Cardiac muscle cell (in vitro differentiated cells and primary cell): ENCODE measurements at regions not wholly inside any gene's neighbourhood (a gene's known extent, or its start where the extent isn't known, plus 50 kb on each side); places are given as distances from the start of the nearest gene placed in this dataset.
A peak's percentile ranks its signal among the peaks of the same experiment; 100 is the strongest.

Experiments used
- DNase-seq, 2 donors: peaks; one replicate each; pipeline versions ENCODE4 v3.0.0 to v3.0.0-alpha.2; 2010 to 2017; ENCODE audit warnings: low read depth in 1 of 2, low spot score in 1 of 2
- H3K27ac ChIP-seq: fragments of 200-600 bp; sonication (generic); 2 replicates; pipeline ENCODE4 v1.5.1; 2016
- H3K27me3 ChIP-seq: fragments of 200-600 bp; sonication (generic); 2 replicates; pipeline ENCODE4 v1.6.0; 2016; ENCODE audit warnings: control low read depth
- H3K36me3 ChIP-seq: fragments of 200-600 bp; sonication (generic); 2 replicates; pipeline ENCODE4 v1.5.1; 2016; ENCODE audit warnings: control low read depth
- H3K4me1 ChIP-seq: fragments of 200-600 bp; sonication (generic); 2 replicates; pipeline ENCODE4 v1.8.1; 2017; ENCODE audit warnings: low read depth, mild to moderate bottlenecking, mixed run types
- H3K4me3 ChIP-seq: fragments of 200-600 bp; sonication (generic); 2 replicates; pipeline ENCODE4 v1.5.1; 2016; ENCODE audit warnings: mild to moderate bottlenecking
- H3K9me3 ChIP-seq: fragments of 200-600 bp; sonication (generic); 2 replicates; pipeline ENCODE4 v1.5.1; 2017; ENCODE audit warnings: low read depth, mild to moderate bottlenecking, control low read depth
- CTCF ChIP-seq: IDR thresholded peaks from 2 replicates; pipeline ENCODE4 v1.5.1; 2012; ENCODE audit warnings: low read depth, mild to moderate bottlenecking, low read length

- DNase-seq, result no peak
- Histone ChIP-seq H3K27me3 (no peaks in the 10 kb centered on the region), H3K4me1 (no peaks in the 10 kb centered on the region), H3K4me3 (no peak overlapping the region), H3K9me3 (no peaks in the 10 kb centered on the region), H3K27ac (no peak overlapping the region), H3K36me3 (no peaks in the 10 kb centered on the region)
- TF ChIP-seq CTCF, result no peak
These were observed 468.7 kb downstream of the PID1 start for GRCh38 chr2:228802181-228803071.

- DNase-seq, result no peak
- H3K9me3 ChIP-seq, result no peaks in the 10 kb centered on the region
- no peaks in the 10 kb centered on the region for H3K36me3 ChIP-seq
- TF ChIP-seq CTCF, result no peak
- H3K4me3 ChIP-seq, result no peak overlapping the region
- H3K27ac ChIP-seq, result no peak overlapping the region
- H3K4me1 ChIP-seq, result no peaks in the 10 kb centered on the region
- no peaks in the 10 kb centered on the region for H3K27me3 ChIP-seq
These were observed 469.6 kb downstream of the PID1 start for GRCh38 chr2:228801451-228801850.

- H3K27ac ChIP-seq, result no peak overlapping the region
- no peak for TF ChIP-seq CTCF
- no peak overlapping the region for H3K4me3 ChIP-seq
These were observed 471.9 kb downstream of the PID1 start for GRCh38 chr2:228799208-228799588.

GRCh38 chr2:228798458-228799207, 472.5 kb downstream of the PID1 start:
- H3K9me3 ChIP-seq, result no peaks in the 10 kb centered on the region
- no peak for TF ChIP-seq CTCF
- no peak for DNase-seq
- no peaks in the 10 kb centered on the region for H3K27me3 ChIP-seq
- H3K36me3 ChIP-seq, result no peaks in the 10 kb centered on the region
- no peak overlapping the region for H3K27ac ChIP-seq
- H3K4me3 ChIP-seq, result no peak overlapping the region
- H3K4me1 ChIP-seq, result no peaks in the 10 kb centered on the region

More at GRCh38 chr2:228799208-228799588, 471.9 kb downstream of the PID1 start:
- peak in 1 of 2 donors; percentile 9 for DNase-seq
- H3K9me3 ChIP-seq, result no peaks in the 10 kb centered on the region
- H3K4me1 ChIP-seq, result no peaks in the 10 kb centered on the region
- no peaks in the 10 kb centered on the region for H3K36me3 ChIP-seq
- H3K27me3 ChIP-seq, result no peaks in the 10 kb centered on the region

GRCh38 chr2:228796386-228796785, 474.7 kb downstream of the PID1 start:
- no peaks in the 10 kb centered on the region for H3K4me1 ChIP-seq
- H3K27ac ChIP-seq, result no peak overlapping the region
- no peaks in the 10 kb centered on the region for H3K9me3 ChIP-seq
- no peak overlapping the region for H3K4me3 ChIP-seq
- no peak for DNase-seq
- TF ChIP-seq CTCF, result no peak
- no peaks in the 10 kb centered on the region for H3K36me3 ChIP-seq
- H3K27me3 ChIP-seq, result no peaks in the 10 kb centered on the region
